ENCODE measurements at regions not wholly inside any gene's neighbourhood (a gene's known extent, or its start where the extent isn't known, plus 50 kb on each side); places are given as distances from the start of the nearest gene placed in this dataset.

- no peak for TF ChIP-seq CTCF (IDR thresholded peaks at IDR 0.05)
- no peak for TF ChIP-seq POLR2A (IDR thresholded peaks at IDR 0.05)
These were observed 553.1 kb upstream of the CBLB start for GRCh38 chr3:106421909-106422308.

Data from body of pancreas (tissue), 4 donors.